K562 (cell line): ENCODE measurements at regions not wholly inside any gene's neighbourhood (a gene's known extent, or its start where the extent isn't known, plus 50 kb on each side); places are given as distances from the start of the nearest gene placed in this dataset.

ENCODE experiments used
- ATAC-seq: fragments of 200-7000 bp; cut with Tn5 transposase; 3 replicates; pipeline ENCODE4 v1.9.1; 2020; ENCODE audit warnings: moderate library complexity
- BruUV-seq: library from RNA; stranded (reverse); fragments of 400-500 nt; replicated peaks from 2 replicates; lab custom pipeline; 2021; lab: Mats Ljungman, UMichigan
- CTCF ChIA-PET: fragments of 300-600 bp; formaldehyde crosslinking; extraction: SDS; loops from one replicate; lab custom pipeline; 2021; ENCODE audit warnings: low intra/inter-chr PET ratio; lab: Yijun Ruan, JAX
- POLR2A ChIA-PET: fragments of 300-600, 350-650 bp; sonication (Branson Sonifier 250); formaldehyde crosslinking; extraction: SDS; loops from one replicate; lab custom pipeline; 2021; ENCODE audit warnings: antibody characterized with exemption, inconsistent platforms; lab: Yijun Ruan, JAX
- DNase-seq, 4 experiments: peaks; one replicate each; pipeline versions ENCODE4 v3.0.0 to v3.0.0-alpha.2; 2011 to 2018; ENCODE audit warnings: low spot score in 3 of 4, mixed read lengths in 3 of 4; ENCODE audit errors: extremely low read depth in 1 of 4
- FAIRE-seq: peaks from 2 replicates; lab custom pipeline; 2011; peaks lifted over from hg19 to GRCh38; lab: Jason Lieb, UNC
- H2AFZ ChIP-seq: 2 replicates; pipeline ENCODE4 v1.6.0; 2011; ENCODE audit warnings: low read depth, low read length, control low read depth, inconsistent platforms
- H3K27ac ChIP-seq: fragments of 200-600 bp; 3 replicates; pipeline ENCODE4 v1.8.0; 2011; ENCODE audit warnings: low read depth, mild to moderate bottlenecking, control low read depth, inconsistent platforms, low read length, moderate library complexity, mixed read lengths; ENCODE audit errors: extremely low read depth
- H3K27me3 ChIP-seq, 2 experiments: fragments of 300-600 bp in 1 of 2; 2 replicates in 1 of 2; 3 replicates in 1 of 2; pipeline versions ENCODE4 v1.6.0 to v1.8.0; 2011; ENCODE audit warnings: inconsistent platforms in 2 of 2, low read length in 2 of 2, mild to moderate bottlenecking in 1 of 2, mixed read lengths in 1 of 2, moderate library complexity in 1 of 2; ENCODE audit not compliant: control insufficient read depth in 2 of 2, insufficient read depth in 2 of 2
- H3K36me3 ChIP-seq: fragments of 300-600 bp; 3 replicates; pipeline ENCODE4 v1.8.0; 2011; ENCODE audit warnings: mild to moderate bottlenecking, low read length, inconsistent platforms; ENCODE audit not compliant: control insufficient read depth, insufficient read depth
- H3K4me1 ChIP-seq, 2 experiments: fragments of 200-600 bp in 1 of 2; replicated peaks in 1 of 2; 2 replicates in 1 of 2; 3 replicates in 1 of 2; pipeline versions ENCODE4 v1.5.1 to v1.8.0; 2011; ENCODE audit warnings: inconsistent platforms in 2 of 2, low read length in 2 of 2, mild to moderate bottlenecking in 1 of 2, mixed read lengths in 1 of 2, moderate library complexity in 1 of 2; ENCODE audit not compliant: control insufficient read depth in 2 of 2, insufficient read depth in 2 of 2
- H3K4me2 ChIP-seq: 2 replicates; pipeline ENCODE4 v1.6.1; 2011; ENCODE audit warnings: low read length, control low read depth, inconsistent platforms, mixed read lengths; ENCODE audit not compliant: insufficient read depth
- H3K4me3 ChIP-seq: fragments of 200-600 bp; sonication (generic), shearing (Covaris generic); 2 replicates; pipeline ENCODE4 v1.5.1; 2016; ENCODE audit warnings: control low read depth, inconsistent platforms
- H3K79me2 ChIP-seq: fragments of 200-600 bp; 3 replicates; pipeline ENCODE4 v1.8.0; 2011; ENCODE audit warnings: low read length, inconsistent platforms; ENCODE audit not compliant: control insufficient read depth, insufficient read depth
- H3K9ac ChIP-seq, 2 experiments: 2 replicates each; pipeline versions ENCODE4 v1.6.0 to v1.6.1; 2011; ENCODE audit warnings: low read depth in 2 of 2, low read length in 2 of 2, control low read depth in 1 of 2, inconsistent platforms in 1 of 2, mild to moderate bottlenecking in 1 of 2, mixed read lengths in 1 of 2; ENCODE audit not compliant: insufficient read depth in 1 of 2
- H3K9me1 ChIP-seq: one replicate; pipeline ENCODE4 v1.6.0; 2011; ENCODE audit warnings: inconsistent platforms, mild to moderate bottlenecking, low read length, moderate library complexity; ENCODE audit not compliant: control insufficient read depth, insufficient read depth
- H3K9me3 ChIP-seq: replicated peaks from 2 replicates; pipeline ENCODE4 v1.5.1; 2011; ENCODE audit warnings: low read depth, low read length, inconsistent platforms; ENCODE audit not compliant: control insufficient read depth, insufficient read depth
- H4K20me1 ChIP-seq: replicated peaks from 2 replicates; pipeline ENCODE4 v1.6.1; 2011; ENCODE audit warnings: low read length, inconsistent platforms, mixed read lengths; ENCODE audit not compliant: control insufficient read depth, insufficient read depth
- CCNT2 ChIP-seq: IDR thresholded peaks from 2 replicates; pipeline ENCODE4 v1.6.1; 2011; ENCODE audit warnings: borderline replicate concordance, low read depth, mild to moderate bottlenecking, moderate library complexity, mixed read lengths, low read length; ENCODE audit not compliant: insufficient read length; ENCODE audit errors: extremely low read depth
- MYBL2 ChIP-seq, 2 experiments: fragments of 450-650 bp in 1 of 2; sonication (generic) in 1 of 2; formaldehyde crosslinking in 1 of 2; IDR thresholded peaks; 2 replicates each; pipeline versions ENCODE4 v1.6.1 to v1.8.1; 2017 to 2022; ENCODE audit warnings: borderline replicate concordance in 1 of 2, inconsistent platforms in 1 of 2, low read depth in 1 of 2, mild to moderate bottlenecking in 1 of 2, missing genetic modification reagents in 1 of 2, moderate library complexity in 1 of 2
- PCBP1 ChIP-seq: fragments of 200-400 bp; formaldehyde crosslinking; IDR thresholded peaks from 2 replicates; pipeline ENCODE4 v1.6.1; 2018; ENCODE audit warnings: mild to moderate bottlenecking, low read depth, low read length; ENCODE audit not compliant: poor library complexity, severe bottlenecking
- RBM34 ChIP-seq: fragments of 200-400 bp; formaldehyde crosslinking; IDR thresholded peaks from 2 replicates; pipeline ENCODE4 v1.6.1; 2018; ENCODE audit warnings: low read length, borderline replicate concordance; ENCODE audit not compliant: insufficient read depth
- RBM39 ChIP-seq: fragments of 200-400 bp; formaldehyde crosslinking; optimal IDR thresholded peaks from 2 replicates; pipeline ENCODE3; 2018; ENCODE audit warnings: low read depth, low read length
- RFX1 ChIP-seq: fragments of 450-650 bp; IDR thresholded peaks from 2 replicates; pipeline ENCODE4 v1.6.1; 2016; ENCODE audit warnings: mild to moderate bottlenecking, moderate library complexity
- SRSF3 ChIP-seq: fragments of 200-400 bp; formaldehyde crosslinking; IDR thresholded peaks from 2 replicates; pipeline ENCODE4 v1.6.1; 2016; ENCODE audit warnings: mild to moderate bottlenecking, low read length, moderate library complexity; ENCODE audit not compliant: insufficient read depth
- TBP ChIP-seq: optimal IDR thresholded peaks from 2 replicates; pipeline ENCODE3; 2011; ENCODE audit warnings: low read depth, low read length, improper control_type of control experiment
- WGBS: fragments of 100-300 bp; shearing (Covaris generic); methylation state at CpG from one replicate; pipeline ENCODE4 v1.1.6; 2016; ENCODE audit warnings: low coverage, mixed read lengths; ENCODE audit not compliant: insufficient coverage; ENCODE audit errors: missing lambda C conversion rate; 5-methylcytosine and 5-hydroxymethylcytosine counted together
- in situ Hi-C: fragments of 300-500 bp; cut with MboI; formaldehyde crosslinking; loops from 4 replicates; pipeline ENCODE4 v1.15.0; 2018; ENCODE audit warnings: inconsistent platforms, mixed read lengths
- intact Hi-C: fragments of 100-400 bp; cut with micrococcal nuclease; formaldehyde crosslinking; loops from 2 replicates; pipeline ENCODE4 v1.14.2; 2022
- TF ChIP-seq, protein P1 (sequence below), 2 experiments: fragments of 450-650 bp in 1 of 2; sonication (generic) in 1 of 2; formaldehyde crosslinking in 1 of 2; IDR thresholded peaks in 1 of 2; conservative IDR thresholded peaks in 1 of 2; 2 replicates each; pipeline versions ENCODE4 v1.6.1 to v1.8.1; 2016 to 2023; ENCODE audit warnings: mild to moderate bottlenecking in 2 of 2, moderate library complexity in 2 of 2, inconsistent platforms in 1 of 2, missing genetic modification reagents in 1 of 2

DNA sequence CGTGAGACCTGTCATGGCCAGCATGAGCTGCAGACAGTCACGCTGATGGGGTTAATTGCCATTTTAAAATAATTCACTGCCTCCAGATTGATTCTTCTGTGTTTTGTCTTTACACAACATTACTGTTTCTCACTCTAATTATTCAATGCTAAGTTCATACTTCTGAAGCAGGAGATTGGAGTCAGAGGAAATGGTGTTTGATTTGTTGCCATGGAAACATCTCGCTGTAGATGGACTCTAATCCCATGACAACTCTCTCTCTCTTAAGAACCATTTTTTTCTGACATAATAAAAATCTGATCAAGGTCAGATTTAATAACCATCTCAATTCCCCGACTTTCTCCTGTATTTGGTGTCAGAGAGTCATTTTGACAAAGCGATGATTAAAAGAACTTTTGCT lies 209.0 kb downstream of the IDS start:
- Histone ChIP-seq H4K20me1 (no peaks in the 10 kb centered on the region), H2AFZ (no peak overlapping the region), H3K79me2 (no peaks in the 10 kb centered on the region), H3K27ac (no peak overlapping the region), H3K9me1 (no peaks in the 10 kb centered on the region), H3K9me3 (no peaks in the 10 kb centered on the region), H3K4me2 (no peak overlapping the region), H3K36me3 (no peaks in the 10 kb centered on the region), H3K4me1 (no peaks in the 10 kb centered on the region), H3K27me3 (no peaks in the 10 kb centered on the region), H3K4me3 (no peak overlapping the region), H3K9ac (no peak overlapping the region)
- WGBS = 0% methylated on average over 5 of the region's 5 CpGs
- in situ Hi-C loops (no loop called here), intact Hi-C loops (no loop called here)
- ATAC-seq (no peak), DNase-seq (no peak), FAIRE-seq (no peak)
- no TSS peak for BruUV-seq
- CTCF ChIA-PET = no interaction called here
- POLR2A ChIA-PET = no interaction called here
- TF ChIP-seq SRSF3 (no peak), MYBL2 (IDR thresholded peaks at IDR 0.05; ENCODE audit: low read depth) (no peak), MYBL2 (CRISPR knock-in tag; IDR thresholded peaks at IDR 0.05; ENCODE audit: borderline replicate concordance) (no peak), PCBP1 (no peak), RFX1 (peak; percentile 48)

DNA sequence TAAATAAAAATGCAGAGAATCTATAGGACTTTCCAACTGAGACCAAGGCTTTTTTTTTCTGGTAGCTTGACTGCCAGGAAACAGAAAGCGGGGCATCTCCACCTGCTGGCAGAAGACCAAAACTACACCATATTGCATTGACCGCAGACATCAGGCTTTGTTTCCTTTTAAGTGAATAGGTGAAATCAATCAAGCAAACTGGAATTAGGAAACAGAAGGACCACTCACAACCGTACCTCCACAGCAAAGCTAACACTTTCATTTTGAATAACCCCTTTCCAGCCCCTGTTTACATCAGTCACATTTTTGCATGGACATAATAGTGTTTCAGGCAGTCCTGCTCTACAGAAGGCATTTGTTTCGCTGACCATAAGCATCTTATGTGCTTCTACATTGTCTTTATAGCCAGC lies 218.2 kb downstream of the IDS start:
- FAIRE-seq = peak; percentile 70
- TF ChIP-seq CCNT2 (no peak), RBM39 (no peak), RBM34 (no peak), TBP (no peak)
- TF ChIP-seq, protein P1, sequence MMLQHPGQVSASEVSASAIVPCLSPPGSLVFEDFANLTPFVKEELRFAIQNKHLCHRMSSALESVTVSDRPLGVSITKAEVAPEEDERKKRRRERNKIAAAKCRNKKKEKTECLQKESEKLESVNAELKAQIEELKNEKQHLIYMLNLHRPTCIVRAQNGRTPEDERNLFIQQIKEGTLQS (IDR thresholded peaks at IDR 0.05) = no peak
- TF ChIP-seq, protein P1 (CRISPR knock-in tag; conservative IDR thresholded peaks at IDR 0.05) = no peak

More for the DNA sequence above, 218.2 kb downstream of the IDS start:
- peak; percentile 61; the same call in 2 of the 3 replicates for ATAC-seq
- BruUV-seq = no TSS peak
- Histone ChIP-seq H3K4me1 (no peaks in the 10 kb centered on the region), H2AFZ (no peak overlapping the region), H3K9me3 (no peaks in the 10 kb centered on the region), H3K27ac (no peak overlapping the region), H3K79me2 (no peaks in the 10 kb centered on the region), H3K9me1 (no peaks in the 10 kb centered on the region), H3K36me3 (no peaks in the 10 kb centered on the region), H3K4me3 (no peak overlapping the region), H3K27me3 (no peaks in the 10 kb centered on the region), H4K20me1 (no peaks in the 10 kb centered on the region), H3K9ac (no peak overlapping the region), H3K4me2 (no peak overlapping the region)
- peak; percentile 31 to 42 (median 36) for DNase-seq
- ChIA-PET CTCF (no interaction called here), POLR2A (no interaction called here)
- in situ Hi-C loops (no loop called here), intact Hi-C loops (loop anchor here (1.0 to 5.0 kb wide), 2 partner anchors 185 to 1238 kb away; no protein-coding TSS in a partner anchor)
- 0% methylated on average over 3 of the region's 4 CpGs for WGBS
